ENCODE measurements at regions not wholly inside any gene's neighbourhood (a gene's known extent, or its start where the extent isn't known, plus 50 kb on each side); places are given as distances from the start of the nearest gene placed in this dataset.

GRCh38 chr13:64397701-64398100, 2832.4 kb downstream of the PCDH9 start:
- Histone ChIP-seq H3F3A (ENCODE audit: low read depth) (no peaks in the 10 kb centered on the region), H3K4me2 (ENCODE audit: low read depth, low read length, poor library complexity, severe bottlenecking) (peak overlapping the region; percentile 68), H3K79me2 (ENCODE audit: insufficient read depth, low read length) (no peaks in the 10 kb centered on the region), H3K9ac (ENCODE audit: low read depth, low read length, poor library complexity, severe bottlenecking) (peak overlapping the region; percentile 46), H3K4me3 (ENCODE audit: low read length, poor library complexity, severe bottlenecking) (peak overlapping the region; percentile 65), H4K20me1 (ENCODE audit: insufficient read depth, low read length, poor library complexity, severe bottlenecking) (no peaks in the 10 kb centered on the region), H3K4me1 (ENCODE audit: insufficient read depth, low read length, poor library complexity, severe bottlenecking) (peaks cover 20% of the 10 kb centered on the region), H3K9me3 (ENCODE audit: insufficient read depth, low read depth, low read length) (no peaks in the 10 kb centered on the region), H3K36me3 (ENCODE audit: insufficient read depth, low read length) (no peaks in the 10 kb centered on the region), H3K27me3 (ENCODE audit: insufficient read depth, low read length, poor library complexity, severe bottlenecking) (no peaks in the 10 kb centered on the region), H2AFZ (ENCODE audit: low read length) (peak overlapping the region; percentile 86), H3K9me2 (replicated peaks; ENCODE audit: low read depth, low read length) (no peaks in the 10 kb centered on the region)
- TF ChIP-seq EZH2phosphoT487 (IDR thresholded peaks at IDR 0.05; ENCODE audit: borderline replicate concordance) (no peak), CTCF (conservative IDR thresholded peaks at IDR 0.05; ENCODE audit: low read length) (no peak)

GRCh38 chr13:64377606-64378005, 2852.5 kb downstream of the PCDH9 start:
- Histone ChIP-seq H3K9me3 (ENCODE audit: insufficient read depth, low read depth, low read length) (peaks cover 2% of the 10 kb centered on the region; the same call in 1 of the 2 replicates), H2AFZ (ENCODE audit: low read length) (no peak overlapping the region), H3K36me3 (ENCODE audit: insufficient read depth, low read length) (no peaks in the 10 kb centered on the region), H3K4me1 (ENCODE audit: insufficient read depth, low read length, poor library complexity, severe bottlenecking) (no peaks in the 10 kb centered on the region), H3K27me3 (ENCODE audit: insufficient read depth, low read length, poor library complexity, severe bottlenecking) (no peaks in the 10 kb centered on the region), H3K79me2 (ENCODE audit: insufficient read depth, low read length) (no peaks in the 10 kb centered on the region), H4K20me1 (ENCODE audit: insufficient read depth, low read length, poor library complexity, severe bottlenecking) (no peaks in the 10 kb centered on the region), H3K9me2 (replicated peaks; ENCODE audit: low read depth, low read length) (no peaks in the 10 kb centered on the region), H3F3A (ENCODE audit: low read depth) (no peaks in the 10 kb centered on the region), H3K9ac (ENCODE audit: low read depth, low read length, poor library complexity, severe bottlenecking) (no peak overlapping the region), H3K4me2 (ENCODE audit: low read depth, low read length, poor library complexity, severe bottlenecking) (no peak overlapping the region), H3K4me3 (ENCODE audit: low read length, poor library complexity, severe bottlenecking) (no peak overlapping the region)
- TF ChIP-seq CTCF (conservative IDR thresholded peaks at IDR 0.05; ENCODE audit: low read length) (no peak), EZH2phosphoT487 (IDR thresholded peaks at IDR 0.05; ENCODE audit: borderline replicate concordance) (no peak)

GRCh38 chr13:64371461-64371860, 2858.7 kb downstream of the PCDH9 start:
- H3F3A ChIP-seq (ENCODE audit: low read depth): no peaks in the 10 kb centered on the region
- H3K9ac ChIP-seq (ENCODE audit: low read depth, low read length, poor library complexity, severe bottlenecking): no peak overlapping the region
- H4K20me1 ChIP-seq (ENCODE audit: insufficient read depth, low read length, poor library complexity, severe bottlenecking): no peaks in the 10 kb centered on the region
- no peaks in the 10 kb centered on the region for H3K4me1 ChIP-seq (ENCODE audit: insufficient read depth, low read length, poor library complexity, severe bottlenecking)
- peaks cover 2% of the 10 kb centered on the region; the same call in 1 of the 2 replicates for H3K9me3 ChIP-seq (ENCODE audit: insufficient read depth, low read depth, low read length)
- H2AFZ ChIP-seq (ENCODE audit: low read length): no peak overlapping the region
- TF ChIP-seq EZH2phosphoT487 (IDR thresholded peaks at IDR 0.05; ENCODE audit: borderline replicate concordance) (no peak), CTCF (conservative IDR thresholded peaks at IDR 0.05; ENCODE audit: low read length) (no peak)
- H3K4me3 ChIP-seq (ENCODE audit: low read length, poor library complexity, severe bottlenecking): no peak overlapping the region
- no peaks in the 10 kb centered on the region for H3K79me2 ChIP-seq (ENCODE audit: insufficient read depth, low read length)
- H3K9me2 ChIP-seq (replicated peaks; ENCODE audit: low read depth, low read length): no peaks in the 10 kb centered on the region
- H3K27me3 ChIP-seq (ENCODE audit: insufficient read depth, low read length, poor library complexity, severe bottlenecking): no peaks in the 10 kb centered on the region
- H3K36me3 ChIP-seq (ENCODE audit: insufficient read depth, low read length): no peaks in the 10 kb centered on the region
- no peak overlapping the region for H3K4me2 ChIP-seq (ENCODE audit: low read depth, low read length, poor library complexity, severe bottlenecking)

Data from Loucy (cell line).